HepG2 (cell line): ENCODE measurements at regions not wholly inside any gene's neighbourhood (a gene's known extent, or its start where the extent isn't known, plus 50 kb on each side); places are given as distances from the start of the nearest gene placed in this dataset.

ENCODE experiments used
- CCAR2 ChIP-seq: fragments of 200-400 bp; formaldehyde crosslinking; optimal IDR thresholded peaks from 2 replicates; pipeline ENCODE3; 2018; ENCODE audit warnings: low read depth, mild to moderate bottlenecking, low read length, moderate library complexity
- TCF7 ChIP-seq: sonication (generic); IDR thresholded peaks from 2 replicates; pipeline ENCODE4 v1.6.1; 2016; ENCODE audit warnings: antibody characterized with exemption, low read depth
- ZBTB10 ChIP-seq: sonication (generic); formaldehyde crosslinking; IDR thresholded peaks from 2 replicates; pipeline ENCODE4 v1.4.0; 2020; ENCODE audit warnings: missing genetic modification reagents, borderline replicate concordance
- ZNF451 ChIP-seq: sonication (generic); formaldehyde crosslinking; IDR thresholded peaks from 2 replicates; pipeline ENCODE4 v1.5.0; 2020; ENCODE audit warnings: mild to moderate bottlenecking, missing genetic modification reagents
- ZNF749 ChIP-seq: sonication (generic); formaldehyde crosslinking; IDR thresholded peaks from 2 replicates; pipeline ENCODE4 v1.8.0; 2022; ENCODE audit warnings: mild to moderate bottlenecking, missing genetic modification reagents, moderate library complexity, borderline replicate concordance
- TF ChIP-seq, protein P1 (sequence below): sonication (generic); formaldehyde crosslinking; IDR thresholded peaks from 2 replicates; pipeline ENCODE4 v1.8.0; 2022; ENCODE audit warnings: missing genetic modification reagents, mild to moderate bottlenecking, inconsistent platforms, borderline replicate concordance
- TF ChIP-seq, protein P2 (sequence below): sonication (generic); formaldehyde crosslinking; IDR thresholded peaks from 2 replicates; pipeline ENCODE4 v1.5.0; 2020; ENCODE audit warnings: mild to moderate bottlenecking, missing genetic modification reagents, moderate library complexity

DNA sequence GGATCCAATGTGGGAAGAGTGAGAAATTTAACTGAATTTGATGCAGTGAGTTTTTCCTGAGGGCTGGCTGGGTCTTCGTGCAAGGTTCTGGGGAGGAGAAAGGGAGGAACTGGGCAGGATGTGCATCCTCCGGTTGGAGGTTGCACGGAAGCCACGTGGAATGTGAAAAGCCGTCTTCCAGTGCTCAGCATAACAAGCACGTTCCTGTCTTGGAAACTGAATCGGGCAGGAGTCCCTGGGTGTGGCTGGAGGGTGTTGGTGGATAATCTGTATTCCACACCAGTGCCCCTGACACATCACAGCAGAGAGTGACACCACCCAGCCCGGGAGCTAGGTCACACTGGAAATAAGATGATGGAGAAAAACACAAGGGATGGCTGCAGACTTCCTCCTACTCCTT, 154.3 kb downstream of the C5orf15 start:
- TF ChIP-seq, protein P1, sequence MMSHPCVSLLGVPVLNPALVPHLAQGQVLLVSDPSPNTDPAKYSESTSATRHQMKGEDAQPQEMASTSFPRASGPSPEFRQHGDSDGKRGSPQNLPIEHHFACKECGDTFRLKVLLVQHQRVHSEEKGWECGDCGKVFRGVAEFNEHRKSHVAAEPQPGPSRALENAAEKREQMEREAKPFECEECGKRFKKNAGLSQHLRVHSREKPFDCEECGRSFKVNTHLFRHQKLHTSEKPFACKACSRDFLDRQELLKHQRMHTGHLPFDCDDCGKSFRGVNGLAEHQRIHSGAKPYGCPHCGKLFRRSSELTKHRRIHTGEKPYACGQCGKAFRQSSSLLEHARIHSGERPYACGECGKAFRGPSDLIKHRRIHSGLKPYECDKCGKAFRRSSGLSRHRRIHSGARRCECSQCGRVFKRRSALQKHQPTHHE (CRISPR knock-in tag) = no peak
- no peak for TF ChIP-seq ZBTB10 (CRISPR knock-in tag)
- no peak for TF ChIP-seq ZNF451 (CRISPR knock-in tag)
- no peak for TF ChIP-seq CCAR2
- TF ChIP-seq, protein P2, sequence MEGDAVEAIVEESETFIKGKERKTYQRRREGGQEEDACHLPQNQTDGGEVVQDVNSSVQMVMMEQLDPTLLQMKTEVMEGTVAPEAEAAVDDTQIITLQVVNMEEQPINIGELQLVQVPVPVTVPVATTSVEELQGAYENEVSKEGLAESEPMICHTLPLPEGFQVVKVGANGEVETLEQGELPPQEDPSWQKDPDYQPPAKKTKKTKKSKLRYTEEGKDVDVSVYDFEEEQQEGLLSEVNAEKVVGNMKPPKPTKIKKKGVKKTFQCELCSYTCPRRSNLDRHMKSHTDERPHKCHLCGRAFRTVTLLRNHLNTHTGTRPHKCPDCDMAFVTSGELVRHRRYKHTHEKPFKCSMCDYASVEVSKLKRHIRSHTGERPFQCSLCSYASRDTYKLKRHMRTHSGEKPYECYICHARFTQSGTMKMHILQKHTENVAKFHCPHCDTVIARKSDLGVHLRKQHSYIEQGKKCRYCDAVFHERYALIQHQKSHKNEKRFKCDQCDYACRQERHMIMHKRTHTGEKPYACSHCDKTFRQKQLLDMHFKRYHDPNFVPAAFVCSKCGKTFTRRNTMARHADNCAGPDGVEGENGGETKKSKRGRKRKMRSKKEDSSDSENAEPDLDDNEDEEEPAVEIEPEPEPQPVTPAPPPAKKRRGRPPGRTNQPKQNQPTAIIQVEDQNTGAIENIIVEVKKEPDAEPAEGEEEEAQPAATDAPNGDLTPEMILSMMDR = no peak
- no peak for TF ChIP-seq ZNF749
- no peak for TF ChIP-seq TCF7
